ENCODE measurements at regions not wholly inside any gene's neighbourhood (a gene's known extent, or its start where the extent isn't known, plus 50 kb on each side); places are given as distances from the start of the nearest gene placed in this dataset.

DNA sequence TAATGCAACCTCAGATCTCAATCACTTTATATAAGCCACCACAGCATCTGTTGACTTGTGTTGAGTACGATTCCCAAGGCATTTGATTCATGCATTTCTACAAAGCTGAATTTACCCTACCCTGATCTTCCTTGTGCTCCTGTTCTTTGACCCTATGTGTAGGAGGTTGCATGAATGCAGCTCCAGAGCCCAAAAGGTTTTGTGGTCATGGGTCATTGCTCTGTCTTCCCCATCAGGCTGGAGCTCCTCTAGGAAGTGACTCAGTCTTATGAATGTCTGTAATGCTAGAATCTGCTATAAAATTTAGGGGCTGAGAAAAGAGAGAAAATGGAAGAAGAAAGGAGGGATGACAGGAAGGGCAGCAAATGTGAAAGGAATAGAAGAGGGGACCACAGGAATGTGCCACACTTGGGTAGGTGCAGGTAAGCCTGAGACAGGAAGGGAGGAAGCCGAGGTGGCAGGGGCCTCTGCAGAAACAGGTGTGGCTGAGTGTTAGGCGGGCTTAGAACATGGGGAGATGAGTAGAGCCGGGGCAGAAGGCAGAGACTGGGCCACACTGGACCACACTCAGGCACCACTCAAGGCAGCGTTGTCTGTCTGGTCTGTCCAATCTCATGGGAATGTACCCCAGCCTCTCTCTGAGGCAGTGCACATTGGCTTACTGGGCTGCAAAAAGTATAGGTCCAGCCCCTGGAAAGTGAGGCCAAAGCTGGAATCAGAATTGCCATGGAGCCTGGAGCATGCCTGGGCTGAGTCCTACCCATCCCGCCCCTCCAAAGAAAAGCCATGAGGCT lies 334.1 kb downstream of the BCL11B start:
- no peak for TF ChIP-seq POLR2A (IDR thresholded peaks at IDR 0.05; ENCODE audit: low read length)
- no peak for TF ChIP-seq GATA1 (IDR thresholded peaks at IDR 0.05; ENCODE audit: low read depth, low read length)

All from erythroblast (primary cell).